ENCODE measurements at regions not wholly inside any gene's neighbourhood (a gene's known extent, or its start where the extent isn't known, plus 50 kb on each side); places are given as distances from the start of the nearest gene placed in this dataset.

DNA sequence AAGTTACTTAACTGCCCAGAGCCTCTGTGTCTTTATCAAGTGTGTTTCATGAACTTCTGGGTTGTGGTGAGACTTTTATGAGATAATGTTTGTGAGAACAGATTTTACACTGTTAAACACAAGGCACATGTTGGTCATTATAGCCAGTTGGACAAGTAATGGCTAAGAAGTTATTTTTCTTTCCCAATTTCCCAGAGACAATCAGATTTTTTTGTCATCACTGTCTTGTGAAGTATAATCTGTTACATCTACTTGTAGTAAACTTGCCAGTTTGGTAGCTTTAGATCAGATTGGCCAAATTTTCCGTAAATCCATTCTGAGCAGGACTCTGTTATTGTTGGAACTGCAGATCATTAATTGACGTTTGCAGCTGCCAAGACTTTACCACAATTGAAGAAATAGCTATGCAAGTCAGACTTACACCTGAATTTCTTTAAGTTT, 838.8 kb downstream of the SLC4A3 start:
- H3K27me3 ChIP-seq (ENCODE audit: control insufficient read depth, insufficient read depth, low read length): no peaks in the 10 kb centered on the region
- TF ChIP-seq, protein P1, sequence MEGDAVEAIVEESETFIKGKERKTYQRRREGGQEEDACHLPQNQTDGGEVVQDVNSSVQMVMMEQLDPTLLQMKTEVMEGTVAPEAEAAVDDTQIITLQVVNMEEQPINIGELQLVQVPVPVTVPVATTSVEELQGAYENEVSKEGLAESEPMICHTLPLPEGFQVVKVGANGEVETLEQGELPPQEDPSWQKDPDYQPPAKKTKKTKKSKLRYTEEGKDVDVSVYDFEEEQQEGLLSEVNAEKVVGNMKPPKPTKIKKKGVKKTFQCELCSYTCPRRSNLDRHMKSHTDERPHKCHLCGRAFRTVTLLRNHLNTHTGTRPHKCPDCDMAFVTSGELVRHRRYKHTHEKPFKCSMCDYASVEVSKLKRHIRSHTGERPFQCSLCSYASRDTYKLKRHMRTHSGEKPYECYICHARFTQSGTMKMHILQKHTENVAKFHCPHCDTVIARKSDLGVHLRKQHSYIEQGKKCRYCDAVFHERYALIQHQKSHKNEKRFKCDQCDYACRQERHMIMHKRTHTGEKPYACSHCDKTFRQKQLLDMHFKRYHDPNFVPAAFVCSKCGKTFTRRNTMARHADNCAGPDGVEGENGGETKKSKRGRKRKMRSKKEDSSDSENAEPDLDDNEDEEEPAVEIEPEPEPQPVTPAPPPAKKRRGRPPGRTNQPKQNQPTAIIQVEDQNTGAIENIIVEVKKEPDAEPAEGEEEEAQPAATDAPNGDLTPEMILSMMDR (IDR thresholded peaks at IDR 0.05; ENCODE audit: insufficient read depth, low read length, poor library complexity, severe bottlenecking): no peak
- DNase-seq (ENCODE audit: low read depth): no peak

DNA sequence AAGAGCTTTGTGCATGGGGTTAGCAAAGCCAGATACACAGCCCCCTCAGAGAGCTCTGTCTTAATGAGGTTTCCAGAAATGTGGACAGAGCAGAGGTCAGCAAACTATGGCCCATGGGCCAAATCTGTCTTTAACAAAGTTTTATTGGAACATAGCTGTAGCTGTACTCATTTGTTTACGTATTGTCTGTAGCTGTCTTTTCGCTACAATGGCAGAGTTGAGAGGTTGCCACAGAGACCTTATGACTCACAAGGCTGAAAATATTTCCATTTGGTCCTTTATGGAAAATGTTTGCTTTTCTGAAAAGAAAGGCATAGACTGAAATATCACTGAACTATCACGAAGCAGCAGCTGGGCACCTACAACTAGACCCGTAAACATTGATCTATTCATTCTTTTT, 841.8 kb downstream of the SLC4A3 start:
- no peak for DNase-seq (ENCODE audit: low read depth)
- Histone ChIP-seq H3K36me3 (ENCODE audit: control insufficient read depth, insufficient read depth, low read length) (no peaks in the 10 kb centered on the region), H3K27me3 (ENCODE audit: control insufficient read depth, insufficient read depth, low read length) (no peaks in the 10 kb centered on the region), H3K4me3 (ENCODE audit: low read depth, low read length) (no peak overlapping the region)
- TF ChIP-seq, protein P1 (IDR thresholded peaks at IDR 0.05; ENCODE audit: insufficient read depth, low read length, poor library complexity, severe bottlenecking): no peak

More for the DNA sequence above, 838.8 kb downstream of the SLC4A3 start:
- Histone ChIP-seq H3K36me3 (ENCODE audit: control insufficient read depth, insufficient read depth, low read length) (no peaks in the 10 kb centered on the region), H3K4me3 (ENCODE audit: low read depth, low read length) (no peak overlapping the region)

DNA sequence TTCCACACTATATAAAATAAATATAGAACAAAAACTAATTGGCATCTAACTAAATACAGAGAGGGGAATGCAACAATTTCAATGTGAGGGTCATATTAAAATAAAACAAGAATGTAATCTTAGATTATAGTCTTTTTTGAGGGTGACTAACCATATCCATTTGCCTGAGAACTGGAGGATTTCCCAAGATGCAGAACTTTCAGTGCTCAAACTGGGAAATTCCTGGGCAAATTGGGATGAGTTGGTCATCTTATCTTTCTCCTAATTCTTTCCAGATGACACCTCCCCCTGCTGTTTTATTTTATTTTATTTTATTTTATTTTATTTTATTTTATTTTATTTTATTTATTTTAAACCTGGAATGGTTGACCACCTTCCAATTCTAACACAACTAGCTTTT, 846.2 kb downstream of the SLC4A3 start:
- H3K36me3 ChIP-seq (ENCODE audit: control insufficient read depth, insufficient read depth, low read length): no peaks in the 10 kb centered on the region
- TF ChIP-seq, protein P1 (IDR thresholded peaks at IDR 0.05; ENCODE audit: insufficient read depth, low read length, poor library complexity, severe bottlenecking): no peak

DNA sequence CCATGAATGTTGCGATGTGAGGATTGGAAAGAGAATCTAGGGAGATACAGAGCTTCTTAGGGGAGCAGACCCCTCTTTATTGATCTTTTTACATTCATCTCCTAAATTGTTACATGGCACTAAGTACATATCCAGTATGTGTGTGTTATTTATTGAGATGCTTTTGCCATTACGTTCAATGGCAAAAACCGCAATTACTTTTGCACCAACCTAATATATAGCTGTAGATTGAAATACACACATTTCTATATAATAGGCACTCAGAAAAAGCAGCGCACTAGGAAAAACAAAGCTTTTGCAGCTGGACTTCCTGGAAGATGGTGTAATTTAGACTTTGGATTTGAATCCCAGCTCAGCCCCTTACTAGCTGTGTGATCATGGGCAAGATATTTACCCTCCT, 849.4 kb downstream of the SLC4A3 start:
- H3K4me3 ChIP-seq (ENCODE audit: low read depth, low read length): no peak overlapping the region
- DNase-seq (ENCODE audit: low read depth): no peak
- H3K36me3 ChIP-seq (ENCODE audit: control insufficient read depth, insufficient read depth, low read length): no peaks in the 10 kb centered on the region
- TF ChIP-seq, protein P1 (IDR thresholded peaks at IDR 0.05; ENCODE audit: insufficient read depth, low read length, poor library complexity, severe bottlenecking): no peak
- H3K27me3 ChIP-seq (ENCODE audit: control insufficient read depth, insufficient read depth, low read length): no peaks in the 10 kb centered on the region

More for the DNA sequence above, 846.2 kb downstream of the SLC4A3 start:
- DNase-seq (ENCODE audit: low read depth): no peak
- Histone ChIP-seq H3K27me3 (ENCODE audit: control insufficient read depth, insufficient read depth, low read length) (no peaks in the 10 kb centered on the region), H3K4me3 (ENCODE audit: low read depth, low read length) (no peak overlapping the region)

DNA sequence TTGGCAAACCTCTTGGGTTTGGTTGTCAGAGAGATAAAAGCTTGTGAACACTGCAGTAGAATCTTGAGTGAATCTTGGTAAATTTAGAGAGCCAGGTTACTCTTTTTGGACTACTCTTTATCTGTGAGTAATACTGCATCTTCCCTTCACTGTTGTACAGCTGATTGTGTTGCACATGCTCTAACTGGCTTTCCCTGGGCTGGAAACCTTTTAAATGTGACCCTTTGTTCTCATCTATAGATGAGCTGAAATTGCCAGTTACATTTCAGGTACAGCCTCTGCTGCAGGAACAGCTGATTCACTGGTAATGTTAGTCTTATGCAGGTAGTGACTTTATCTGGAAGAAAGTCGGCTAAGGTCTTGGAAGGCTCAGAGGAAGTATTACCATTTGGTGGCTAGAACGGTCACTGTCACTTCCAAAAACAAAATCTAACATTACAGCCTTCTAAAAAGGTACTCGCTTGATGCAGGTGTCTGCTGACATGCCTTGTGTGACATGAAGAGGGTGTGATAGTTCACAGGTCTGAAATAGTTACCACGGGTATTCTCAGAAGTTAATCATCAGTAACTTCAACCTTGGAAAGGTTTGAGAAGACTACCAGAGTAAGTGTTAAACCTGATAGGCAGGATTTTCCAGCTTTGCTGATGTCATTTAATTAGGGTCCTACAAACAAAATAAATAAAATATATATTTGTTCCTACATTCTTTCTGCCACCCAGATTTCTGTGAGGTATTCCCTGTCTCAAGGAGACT, 851.1 kb downstream of the SLC4A3 start:
- Histone ChIP-seq H3K27me3 (ENCODE audit: control insufficient read depth, insufficient read depth, low read length) (no peaks in the 10 kb centered on the region), H3K36me3 (ENCODE audit: control insufficient read depth, insufficient read depth, low read length) (no peaks in the 10 kb centered on the region), H3K4me3 (ENCODE audit: low read depth, low read length) (no peak overlapping the region)
- DNase-seq (ENCODE audit: low read depth): no peak
- TF ChIP-seq, protein P1 (IDR thresholded peaks at IDR 0.05; ENCODE audit: insufficient read depth, low read length, poor library complexity, severe bottlenecking): no peak

DNA sequence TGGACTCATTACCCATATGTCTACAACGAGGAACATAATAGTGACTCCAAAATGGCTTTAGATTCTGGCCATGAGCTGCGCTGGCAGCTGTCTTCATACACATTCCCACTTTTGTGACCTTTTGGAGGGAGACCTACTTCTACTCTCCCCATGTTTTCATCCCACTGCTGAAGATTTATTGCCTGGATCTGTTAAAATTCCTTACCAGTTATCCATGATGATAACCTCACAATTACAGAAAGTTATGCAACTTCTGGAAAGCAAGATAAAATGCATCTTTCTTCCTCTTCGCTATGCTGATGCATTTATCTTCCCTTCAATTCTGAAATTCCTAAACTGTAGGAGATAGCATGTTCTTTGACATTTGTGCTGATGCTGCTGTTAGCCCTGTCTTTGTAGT, 855.3 kb downstream of the SLC4A3 start:
- Histone ChIP-seq H3K4me3 (ENCODE audit: low read depth, low read length) (no peak overlapping the region), H3K27me3 (ENCODE audit: control insufficient read depth, insufficient read depth, low read length) (no peaks in the 10 kb centered on the region)
- TF ChIP-seq, protein P1 (IDR thresholded peaks at IDR 0.05; ENCODE audit: insufficient read depth, low read length, poor library complexity, severe bottlenecking): no peak

More for the DNA sequence above, 855.3 kb downstream of the SLC4A3 start:
- DNase-seq (ENCODE audit: low read depth): no peak
- no peaks in the 10 kb centered on the region for H3K36me3 ChIP-seq (ENCODE audit: control insufficient read depth, insufficient read depth, low read length)

All from kidney epithelial cell (primary cell).